Subcutaneous abdominal adipose tissue (tissue), 5 donors: ENCODE measurements at regions not wholly inside any gene's neighbourhood (a gene's known extent, or its start where the extent isn't known, plus 50 kb on each side); places are given as distances from the start of the nearest gene placed in this dataset.

Source experiments
- H3K27ac ChIP-seq: one replicate; pipeline ENCODE4 v1.7.0; 2013; ENCODE audit warnings: low read depth, mild to moderate bottlenecking, inconsistent platforms, low read length, moderate library complexity
- H3K27me3 ChIP-seq, 5 donors: one replicate each; pipeline ENCODE4 v1.7.0; 2013; ENCODE audit warnings: low read length in 5 of 5, inconsistent platforms in 1 of 5; ENCODE audit not compliant: control insufficient read depth in 5 of 5, insufficient read depth in 4 of 5
- H3K36me3 ChIP-seq, 5 donors: one replicate each; pipeline ENCODE4 v1.7.0; 2013; ENCODE audit warnings: low read length in 5 of 5; ENCODE audit not compliant: control insufficient read depth in 5 of 5, insufficient read depth in 5 of 5
- H3K4me1 ChIP-seq, 5 donors: one replicate each; pipeline ENCODE4 v1.7.0; 2013; ENCODE audit warnings: low read length in 5 of 5, mild to moderate bottlenecking in 3 of 5, moderate library complexity in 1 of 5; ENCODE audit not compliant: control insufficient read depth in 5 of 5, insufficient read depth in 5 of 5
- H3K4me3 ChIP-seq, 5 donors: one replicate each; pipeline ENCODE4 v1.7.0; 2013; ENCODE audit warnings: low read length in 5 of 5, low read depth in 1 of 5
- H3K9ac ChIP-seq, 5 donors: one replicate each; pipeline ENCODE4 v1.7.0; 2013; ENCODE audit warnings: low read length in 5 of 5, mild to moderate bottlenecking in 4 of 5, moderate library complexity in 3 of 5
- H3K9me3 ChIP-seq, 5 donors: one replicate each; pipeline ENCODE4 v1.7.0; 2013; ENCODE audit warnings: low read length in 5 of 5; ENCODE audit not compliant: control insufficient read depth in 5 of 5
- donor health status: healthy.
- donor health status: healthy.
- donor health status: healthy.
- donor health status: healthy.
- donor health status: healthy.

GRCh38 chr12:67741270-67741669, 92.7 kb downstream of the DYRK2 start:
- no peaks in the 10 kb centered on the region for H3K4me1 ChIP-seq
- no peak overlapping the region for H3K27ac ChIP-seq
- H3K36me3 ChIP-seq = no peaks in the 10 kb centered on the region
- H3K9ac ChIP-seq = no peak overlapping the region
- no peak overlapping the region for H3K4me3 ChIP-seq
- peaks cover 0 to 2% (median 0%) of the 10 kb centered on the region in 5 donors for H3K9me3 ChIP-seq
- H3K27me3 ChIP-seq = no peaks in the 10 kb centered on the region

GRCh38 chr12:67742461-67742860, 93.9 kb downstream of the DYRK2 start:
- no peak overlapping the region for H3K9ac ChIP-seq
- H3K27ac ChIP-seq = no peak overlapping the region
- peaks cover 0 to 2% (median 0%) of the 10 kb centered on the region in 5 donors for H3K9me3 ChIP-seq

GRCh38 chr12:67747869-67748742, 99.6 kb downstream of the DYRK2 start:
- H3K27me3 ChIP-seq = no peaks in the 10 kb centered on the region
- H3K9me3 ChIP-seq = peaks cover 0 to 2% (median 0%) of the 10 kb centered on the region in 5 donors
- no peaks in the 10 kb centered on the region for H3K4me1 ChIP-seq
- no peaks in the 10 kb centered on the region for H3K36me3 ChIP-seq
- no peak overlapping the region for H3K27ac ChIP-seq
- no peak overlapping the region for H3K9ac ChIP-seq
- no peak overlapping the region for H3K4me3 ChIP-seq

More at GRCh38 chr12:67742461-67742860, 93.9 kb downstream of the DYRK2 start:
- Histone ChIP-seq H3K27me3 (no peaks in the 10 kb centered on the region), H3K36me3 (no peaks in the 10 kb centered on the region), H3K4me3 (no peak overlapping the region), H3K4me1 (no peaks in the 10 kb centered on the region)

- H3K27ac ChIP-seq = no peak overlapping the region
- no peak overlapping the region for H3K9ac ChIP-seq
- H3K36me3 ChIP-seq = no peaks in the 10 kb centered on the region
- H3K27me3 ChIP-seq = no peaks in the 10 kb centered on the region
- no peak overlapping the region for H3K4me3 ChIP-seq
- H3K9me3 ChIP-seq = peaks cover 0 to 2% (median 0%) of the 10 kb centered on the region in 5 donors
- no peaks in the 10 kb centered on the region for H3K4me1 ChIP-seq
Observed at GRCh38 chr12:67748743-67749040, 100.1 kb downstream of the DYRK2 start.

GRCh38 chr12:67750513-67751183, 102.1 kb downstream of the DYRK2 start:
- H3K4me1 ChIP-seq = no peaks in the 10 kb centered on the region
- H3K9ac ChIP-seq = no peak overlapping the region
- no peak overlapping the region for H3K27ac ChIP-seq
- H3K4me3 ChIP-seq = no peak overlapping the region
- no peaks in the 10 kb centered on the region for H3K27me3 ChIP-seq
- H3K36me3 ChIP-seq = no peaks in the 10 kb centered on the region
- peaks cover 0 to 2% (median 0%) of the 10 kb centered on the region in 5 donors for H3K9me3 ChIP-seq

- no peaks in the 10 kb centered on the region for H3K9me3 ChIP-seq
- no peaks in the 10 kb centered on the region for H3K27me3 ChIP-seq
- no peaks in the 10 kb centered on the region for H3K4me1 ChIP-seq
- H3K4me3 ChIP-seq = no peak overlapping the region
- H3K27ac ChIP-seq = no peak overlapping the region
- H3K9ac ChIP-seq = no peak overlapping the region
- no peaks in the 10 kb centered on the region for H3K36me3 ChIP-seq
Observed at GRCh38 chr12:67751381-67751928, 102.9 kb downstream of the DYRK2 start.

- Histone ChIP-seq H3K4me3 (no peak overlapping the region), H3K27ac (no peak overlapping the region), H3K27me3 (no peaks in the 10 kb centered on the region), H3K36me3 (no peaks in the 10 kb centered on the region), H3K4me1 (no peaks in the 10 kb centered on the region), H3K9me3 (no peaks in the 10 kb centered on the region), H3K9ac (no peak overlapping the region)
Observed at GRCh38 chr12:67752226-67752732, 103.7 kb downstream of the DYRK2 start.

GRCh38 chr12:67754933-67755697, 106.6 kb downstream of the DYRK2 start:
- Histone ChIP-seq H3K36me3 (no peaks in the 10 kb centered on the region), H3K27ac (no peak overlapping the region), H3K4me1 (no peaks in the 10 kb centered on the region), H3K9ac (no peak overlapping the region), H3K9me3 (no peaks in the 10 kb centered on the region), H3K4me3 (no peak overlapping the region), H3K27me3 (no peaks in the 10 kb centered on the region)

- H3K4me1 ChIP-seq = no peaks in the 10 kb centered on the region
- H3K9ac ChIP-seq = no peak overlapping the region
- H3K4me3 ChIP-seq = no peak overlapping the region
- no peak overlapping the region for H3K27ac ChIP-seq
- H3K36me3 ChIP-seq = no peaks in the 10 kb centered on the region
- no peaks in the 10 kb centered on the region for H3K27me3 ChIP-seq
- H3K9me3 ChIP-seq = no peaks in the 10 kb centered on the region
Observed at GRCh38 chr12:67757651-67758050, 109.1 kb downstream of the DYRK2 start.
